HG02610 (cell line): ENCODE measurements at regions not wholly inside any gene's neighbourhood (a gene's known extent, or its start where the extent isn't known, plus 50 kb on each side); places are given as distances from the start of the nearest gene placed in this dataset.
"Not testable (repeated sequence)": the region's sequence is repeated elsewhere in the genome, so short reads cannot be mapped to it uniquely, and the experiment has no call there.

Source experiments
- ATAC-seq: cut with Tn5 transposase; IDR thresholded peaks from one replicate; pipeline ENCODE4 v1.9.1; 2021; ENCODE audit warnings: mild to moderate bottlenecking, moderate library complexity; ENCODE audit not compliant: unreplicated experiment

- ATAC-seq = no peak
These were observed 630.3 kb upstream of the MAN1A1 start for GRCh38 chr6:119979862-119980261.

GRCh38 chr6:119978274-119978889 is 628.8 kb upstream of the MAN1A1 start:
- ATAC-seq = peak; percentile 42

GRCh38 chr6:119974430-119975159 is 625.0 kb upstream of the MAN1A1 start:
- no peak for ATAC-seq

- no peak for ATAC-seq
These were observed 616.9 kb upstream of the MAN1A1 start for GRCh38 chr6:119966484-119966883.

- ATAC-seq = no peak
These were observed 616.3 kb upstream of the MAN1A1 start for GRCh38 chr6:119965900-119966299.

- ATAC-seq = no peak
These were observed 615.4 kb upstream of the MAN1A1 start for GRCh38 chr6:119965008-119965407.

GRCh38 chr6:119962505-119962904 is 612.9 kb upstream of the MAN1A1 start:
- no peak for ATAC-seq

- ATAC-seq = no peak
These were observed 611.9 kb upstream of the MAN1A1 start for GRCh38 chr6:119961450-119961849.

GRCh38 chr6:119960456-119960855 is 610.9 kb upstream of the MAN1A1 start:
- no peak for ATAC-seq

- no peak for ATAC-seq
These were observed 610.5 kb upstream of the MAN1A1 start for GRCh38 chr6:119960036-119960435.

GRCh38 chr6:119957195-119957594 is 607.6 kb upstream of the MAN1A1 start:
- ATAC-seq = no peak

- ATAC-seq = no peak
These were observed 603.1 kb upstream of the MAN1A1 start for GRCh38 chr6:119952696-119953095.

- no peak for ATAC-seq
These were observed 601.1 kb upstream of the MAN1A1 start for GRCh38 chr6:119950681-119951080.

- no peak for ATAC-seq
These were observed 592.7 kb upstream of the MAN1A1 start for GRCh38 chr6:119942078-119942752.

GRCh38 chr6:119938752-119939151 is 589.2 kb upstream of the MAN1A1 start:
- ATAC-seq = no peak

- no peak for ATAC-seq
These were observed 585.3 kb upstream of the MAN1A1 start for GRCh38 chr6:119934816-119935215.

GRCh38 chr6:119929121-119929520 is 579.6 kb upstream of the MAN1A1 start:
- no peak for ATAC-seq

- not testable (repeated sequence) for ATAC-seq
These were observed 575.3 kb upstream of the MAN1A1 start for GRCh38 chr6:119924888-119925287.

- ATAC-seq = no peak
These were observed 573.3 kb upstream of the MAN1A1 start for GRCh38 chr6:119922814-119923213.

- ATAC-seq = no peak
These were observed 572.0 kb upstream of the MAN1A1 start for GRCh38 chr6:119921491-119922010.

- no peak for ATAC-seq
These were observed 567.6 kb upstream of the MAN1A1 start for GRCh38 chr6:119917186-119917585.

- no peak for ATAC-seq
These were observed 566.4 kb upstream of the MAN1A1 start for GRCh38 chr6:119915971-119916370.
